ENCODE measurements at regions not wholly inside any gene's neighbourhood (a gene's known extent, or its start where the extent isn't known, plus 50 kb on each side); places are given as distances from the start of the nearest gene placed in this dataset.
"Not testable (repeated sequence)": the region's sequence is repeated elsewhere in the genome, so short reads cannot be mapped to it uniquely, and the experiment has no call there.

- DNase-seq: no peak
These were observed 57.0 kb downstream of the PCDH20 start for GRCh38 chr13:61358599-61358998.

GRCh38 chr13:61350341-61350740 lies 65.3 kb downstream of the PCDH20 start:
- no peak for DNase-seq

- DNase-seq: no peak
These were observed 76.5 kb downstream of the PCDH20 start for GRCh38 chr13:61339054-61339621.

GRCh38 chr13:61316647-61317046 lies 99.0 kb downstream of the PCDH20 start:
- no peak for DNase-seq

DNA sequence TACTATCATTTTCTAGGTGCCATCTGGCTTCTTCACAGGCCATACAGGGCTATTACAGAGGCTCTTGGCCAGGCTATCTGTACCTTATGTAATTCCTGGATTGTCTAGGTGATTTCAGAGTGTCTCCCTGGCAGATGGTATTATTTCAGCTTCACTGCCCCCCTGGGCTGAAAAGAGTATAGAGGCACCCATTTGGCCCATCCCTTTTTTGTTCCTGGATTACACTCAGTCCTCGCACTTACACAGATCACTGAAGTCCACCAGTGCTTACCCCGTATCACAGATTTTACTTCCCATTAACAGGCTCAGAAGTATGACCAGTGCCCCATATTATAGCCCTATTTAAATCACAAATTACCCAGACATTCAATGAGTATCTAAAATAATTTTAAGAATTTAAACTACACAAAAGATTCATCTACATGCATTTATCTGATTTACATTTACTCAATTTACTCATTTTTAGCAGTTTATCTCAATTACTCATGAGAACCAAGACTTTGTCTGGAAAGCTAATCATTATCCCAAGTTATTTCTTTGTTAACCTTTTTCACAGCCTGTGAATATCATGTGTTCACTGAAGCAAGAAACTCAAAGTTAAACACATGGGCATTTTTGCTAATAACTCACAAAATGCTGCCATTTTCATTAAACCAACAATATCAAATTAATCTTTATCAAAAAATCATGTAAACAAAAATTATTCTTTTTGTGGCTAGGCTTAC lies 121.0 kb downstream of the PCDH20 start:
- peak; percentile 31 for DNase-seq

GRCh38 chr13:61286148-61286745 lies 129.4 kb downstream of the PCDH20 start:
- DNase-seq: no peak

DNA sequence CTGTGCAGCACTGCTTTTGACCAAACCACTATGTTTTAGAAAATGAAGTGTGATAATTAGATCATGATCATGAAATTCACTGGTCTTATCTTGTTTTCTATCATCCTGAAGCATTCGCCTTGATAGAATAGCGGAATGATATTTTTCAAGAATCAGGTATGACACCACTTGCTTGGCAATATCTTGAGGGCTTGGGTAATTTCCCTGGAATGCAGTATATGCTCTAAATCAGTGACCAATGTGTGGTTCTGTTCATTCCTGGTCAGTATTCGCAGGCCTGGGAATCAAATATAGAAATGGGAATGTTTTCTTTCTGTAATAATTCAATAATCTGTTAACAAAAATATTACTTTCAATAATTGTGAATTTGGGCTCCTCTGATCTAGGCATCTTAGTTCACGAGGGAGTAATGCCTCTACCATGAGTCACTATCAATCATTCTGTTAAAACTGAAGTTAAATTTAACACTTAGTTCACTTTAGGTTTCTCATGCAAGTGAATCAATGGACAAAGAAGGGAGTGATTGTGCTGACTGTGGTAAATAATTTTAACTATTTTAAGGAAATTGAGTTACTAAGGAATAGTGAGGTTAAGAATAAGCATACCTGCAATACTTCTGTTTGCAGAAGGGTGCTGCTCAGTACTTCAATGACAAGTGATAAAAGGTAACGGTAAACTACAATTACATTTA lies 137.9 kb downstream of the PCDH20 start:
- DNase-seq: no peak

- DNase-seq: no peak
These were observed 138.6 kb downstream of the PCDH20 start for GRCh38 chr13:61277088-61277487.

GRCh38 chr13:61276401-61276800 lies 139.2 kb downstream of the PCDH20 start:
- DNase-seq: no peak

DNA sequence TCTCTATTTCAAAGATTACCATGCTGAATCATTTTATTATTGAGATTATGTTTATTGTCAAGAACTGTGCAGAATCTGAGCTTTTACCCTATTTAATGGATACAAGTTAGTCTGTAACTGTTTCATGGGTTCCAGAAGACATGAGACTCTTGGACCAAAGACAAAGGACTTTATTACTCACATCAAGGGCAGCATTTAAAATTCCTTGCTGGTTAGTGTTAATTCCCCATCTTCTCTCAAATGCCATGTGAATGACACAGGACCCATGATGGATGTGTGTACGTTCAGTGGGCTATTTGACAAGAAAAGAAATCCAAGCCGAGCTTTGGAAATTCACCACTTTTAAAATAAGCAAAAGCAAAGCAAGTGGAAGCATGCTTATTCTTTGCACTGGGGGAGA lies 139.9 kb downstream of the PCDH20 start:
- no peak for DNase-seq

GRCh38 chr13:61275251-61275650 lies 140.4 kb downstream of the PCDH20 start:
- DNase-seq: no peak

GRCh38 chr13:61266896-61267295 lies 148.8 kb downstream of the PCDH20 start:
- not testable (repeated sequence) for DNase-seq

DNA sequence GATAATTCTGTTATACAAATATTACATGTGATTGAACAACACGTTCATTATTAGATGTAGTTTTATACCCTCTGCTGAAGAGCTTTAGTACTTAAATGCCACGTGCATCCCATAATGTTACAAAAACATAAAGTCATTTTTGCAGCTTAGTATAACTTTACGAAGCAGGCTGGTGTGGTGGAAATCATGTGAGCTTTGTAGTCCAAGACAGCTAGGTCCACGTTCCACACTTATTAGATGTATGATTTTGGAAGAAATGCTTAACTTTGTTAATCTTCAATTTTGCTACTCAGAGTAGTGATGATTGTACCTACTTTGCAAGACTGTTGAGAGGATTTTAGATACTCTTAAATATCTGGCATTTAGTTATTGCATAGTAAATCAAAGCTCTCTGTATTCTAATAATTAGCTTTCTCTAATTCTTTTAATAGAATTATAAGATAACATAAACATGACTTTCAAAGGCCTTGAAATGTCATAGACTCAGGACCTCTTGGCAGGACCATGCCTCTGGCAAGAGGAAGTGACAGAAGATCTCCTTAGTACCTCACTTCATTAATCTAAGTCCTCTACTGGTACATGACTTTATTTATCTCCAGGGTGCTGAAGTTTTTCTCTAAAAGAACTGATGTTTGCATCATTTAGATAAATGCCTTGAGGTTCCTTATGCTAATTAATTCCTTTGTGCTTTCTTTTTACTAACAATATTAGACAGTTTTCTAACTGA lies 153.7 kb downstream of the PCDH20 start:
- no peak for DNase-seq

- no peak for DNase-seq
These were observed 157.5 kb downstream of the PCDH20 start for GRCh38 chr13:61258185-61258584.

DNA sequence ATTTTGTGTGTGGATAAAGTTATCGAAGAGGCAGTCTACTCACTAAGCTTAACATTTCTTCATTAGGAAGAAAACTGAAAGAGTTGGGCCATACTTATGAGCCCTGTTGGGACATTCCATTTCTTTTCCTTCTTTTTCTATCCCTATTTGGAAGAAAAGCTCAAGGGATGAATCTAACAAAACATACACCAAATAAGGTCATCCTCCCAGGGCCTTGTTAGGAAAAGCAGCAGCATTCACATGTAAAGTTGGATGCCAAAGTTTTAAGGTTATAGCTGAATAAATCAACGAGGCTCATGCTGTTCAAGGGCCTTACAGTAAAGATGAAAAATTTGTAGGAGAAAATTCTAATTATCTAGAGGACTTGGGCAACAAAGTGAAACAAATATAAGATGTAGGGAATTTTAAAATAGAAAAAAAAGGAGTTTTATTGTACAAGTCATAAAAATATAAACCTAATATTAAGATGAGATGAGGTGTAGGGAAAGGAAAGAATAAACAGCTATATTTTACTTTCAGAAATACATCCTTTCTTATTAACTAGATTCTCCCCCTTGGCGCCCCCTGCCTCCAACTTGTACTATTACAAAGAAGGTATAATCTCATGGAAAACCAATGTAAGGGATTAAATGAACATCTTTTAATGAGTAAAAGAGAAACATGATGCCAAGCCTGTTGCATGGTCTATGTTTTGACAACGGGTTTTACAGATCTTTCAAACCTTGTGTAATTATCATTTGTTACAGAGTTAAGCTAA lies 160.4 kb downstream of the PCDH20 start:
- DNase-seq: no peak

DNA sequence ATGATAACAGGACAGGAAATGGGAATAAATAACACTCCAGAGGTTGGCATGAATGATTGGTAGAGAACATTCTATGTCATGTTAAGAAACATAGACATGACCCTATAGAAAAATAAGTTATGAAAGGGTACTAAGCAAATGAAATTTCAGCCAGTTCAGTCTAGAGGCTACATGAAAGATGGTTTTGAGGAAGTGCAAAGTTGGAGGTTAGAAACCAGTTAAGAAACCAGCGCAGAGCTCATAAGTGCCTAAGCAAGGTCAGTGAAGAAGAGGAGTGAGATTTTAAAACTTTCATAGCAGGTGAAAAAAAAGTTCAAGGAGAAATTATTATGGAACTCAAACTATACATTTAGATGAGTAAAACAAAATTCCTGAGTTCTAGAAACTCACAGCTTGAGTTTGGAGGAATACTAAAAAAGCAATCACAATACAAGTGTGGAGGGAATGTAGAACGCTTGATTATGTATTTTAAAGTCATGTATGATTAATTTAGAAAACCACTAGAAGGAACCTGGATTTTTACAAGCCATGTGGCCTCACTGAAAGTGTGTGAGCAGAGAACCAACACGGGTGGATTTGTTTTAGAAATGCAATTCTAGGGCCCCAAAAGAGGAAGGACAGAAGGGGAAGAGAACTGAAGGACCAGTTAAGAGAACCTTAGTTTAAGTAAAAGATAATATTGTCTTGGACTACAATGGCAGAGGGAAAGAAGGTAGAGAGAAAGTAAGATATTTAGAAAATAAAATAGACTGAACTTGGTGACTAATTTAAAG lies 162.4 kb downstream of the PCDH20 start:
- DNase-seq: no peak

DNA sequence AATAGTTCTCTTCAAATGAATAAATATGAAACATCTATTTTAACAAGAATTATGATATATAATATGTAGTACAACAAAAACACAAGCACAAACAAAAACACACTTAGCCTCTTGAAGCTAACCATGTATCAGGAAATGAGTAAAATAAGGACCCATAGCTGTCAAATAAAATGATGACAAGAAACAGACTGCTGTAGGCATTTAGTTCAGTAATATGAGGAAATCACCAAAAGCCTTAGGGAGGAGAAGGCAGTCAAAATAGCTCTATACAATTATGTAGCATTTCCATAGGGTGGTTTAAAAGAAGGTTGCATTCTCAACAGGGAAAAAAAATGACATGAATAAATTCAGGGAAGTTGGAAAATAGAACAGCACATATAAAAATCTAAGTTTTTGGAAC lies 163.4 kb downstream of the PCDH20 start:
- DNase-seq: peak; percentile 46

DNA sequence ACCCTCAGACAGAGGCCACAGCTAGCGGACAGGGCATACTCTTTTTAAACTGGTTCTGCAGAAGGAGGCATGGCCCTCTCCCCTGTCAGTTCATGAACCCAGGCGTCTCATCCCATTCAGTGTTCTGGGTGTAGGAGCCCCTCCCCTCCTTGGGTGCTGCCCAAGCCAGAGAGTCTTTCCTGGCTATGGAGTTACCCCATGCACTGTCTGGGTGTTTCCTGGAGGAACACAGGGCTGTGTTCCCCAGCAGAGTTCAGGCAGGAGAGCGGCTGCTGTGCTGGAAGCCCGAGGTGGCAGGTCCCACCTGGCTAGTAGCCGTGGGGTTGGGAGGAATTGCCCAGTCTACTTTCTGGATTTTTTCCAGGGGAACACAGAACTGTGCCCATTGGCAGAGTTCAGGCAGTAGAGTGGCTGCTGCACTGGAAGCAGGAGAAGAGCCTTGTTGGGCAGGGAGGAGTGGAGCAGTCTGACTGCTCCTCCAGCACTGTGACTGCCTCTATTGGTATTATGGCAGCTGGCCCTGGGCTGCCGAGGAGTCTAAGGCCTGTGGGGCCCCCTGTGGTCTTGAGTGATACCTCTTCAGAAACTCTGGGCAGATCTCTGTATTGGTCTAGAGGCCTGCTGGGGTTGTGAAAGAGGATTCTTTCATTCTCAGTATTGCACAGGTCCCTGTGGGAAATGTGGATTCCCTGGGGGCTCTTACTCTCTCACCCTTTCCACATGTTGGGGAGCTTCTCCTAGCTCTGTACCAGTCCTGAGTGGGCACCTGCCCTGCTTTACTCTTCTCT lies 168.3 kb downstream of the PCDH20 start:
- DNase-seq: no peak

DNA sequence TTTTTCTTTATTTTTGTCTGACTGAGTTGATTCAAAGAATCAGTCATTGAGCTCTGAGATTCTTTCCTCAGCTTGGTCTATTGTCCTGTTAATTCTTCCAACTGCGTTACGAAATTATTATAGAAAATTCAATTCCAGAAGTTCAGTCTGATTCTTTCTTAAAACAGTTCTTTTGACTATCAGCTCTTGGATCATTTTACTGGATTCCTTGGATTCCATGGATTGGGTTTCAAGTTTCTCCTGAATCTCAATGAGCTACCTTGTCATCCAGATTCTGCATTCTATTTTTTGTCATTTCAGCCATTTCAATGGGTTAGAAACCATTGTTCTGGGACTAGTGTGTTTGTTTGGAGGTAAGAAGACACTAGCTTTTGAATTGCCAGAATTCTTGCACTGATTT lies 169.3 kb downstream of the PCDH20 start:
- no peak for DNase-seq

GRCh38 chr13:61215601-61216000 lies 200.0 kb downstream of the PCDH20 start:
- no peak for DNase-seq

Data from left kidney (tissue), 1 donor.